Activated CD4-positive, alpha-beta T cell treated with anti-CD3 and anti-CD28 coated beads for 4 hours (primary cell): ENCODE measurements at regions not wholly inside any gene's neighbourhood (a gene's known extent, or its start where the extent isn't known, plus 50 kb on each side); places are given as distances from the start of the nearest gene placed in this dataset.
"Not testable (repeated sequence)": the region's sequence is repeated elsewhere in the genome, so short reads cannot be mapped to it uniquely, and the experiment has no call there.

Experiments used
- DNase-seq, 2 donors: peaks; one replicate each; pipeline ENCODE4 v3.0.0-alpha.2; 2020

- DNase-seq = no peak
Measured at GRCh38 chr4:85168234-85168834, 201.8 kb upstream of the WDFY3 start.

GRCh38 chr4:85170241-85170640 is 203.8 kb upstream of the WDFY3 start:
- DNase-seq = no peak

DNA sequence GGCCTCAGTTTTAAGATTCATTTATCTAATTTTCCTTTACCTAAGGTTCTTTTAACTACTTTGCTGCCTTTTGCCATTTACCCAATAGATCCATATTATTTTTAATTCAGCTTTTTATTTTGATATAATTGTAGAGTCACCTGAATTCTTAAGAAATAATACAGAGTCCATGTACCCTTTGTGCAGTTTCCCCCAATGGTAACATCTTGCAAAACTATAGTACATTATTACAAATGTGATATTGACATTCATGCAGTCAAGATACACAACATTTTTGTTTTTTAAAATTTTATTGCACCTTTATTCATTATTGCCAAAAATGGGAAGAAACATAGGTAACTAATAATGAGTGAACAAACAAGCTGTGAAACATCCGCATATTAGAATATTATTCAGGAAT is 208.7 kb upstream of the WDFY3 start:
- no peak for DNase-seq

DNA sequence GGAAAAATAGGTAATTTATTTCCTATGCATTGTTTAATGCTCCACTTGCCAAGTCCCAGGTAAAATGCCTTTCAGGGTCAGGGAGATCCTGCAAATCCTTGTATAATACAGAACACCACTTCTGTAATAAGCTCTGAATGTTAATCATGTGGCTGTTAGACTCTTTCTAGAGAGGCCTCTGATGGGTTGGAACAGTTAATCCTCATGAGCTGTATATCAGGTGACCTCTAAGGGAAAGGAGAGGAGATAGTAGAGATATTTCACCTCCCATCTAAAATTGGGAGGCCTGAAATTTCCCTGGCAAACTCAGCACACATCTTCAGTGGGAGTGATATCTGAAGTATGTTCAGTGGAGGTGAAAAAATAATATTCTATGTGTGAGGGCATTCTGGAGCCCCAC is 210.6 kb upstream of the WDFY3 start:
- no peak for DNase-seq

DNA sequence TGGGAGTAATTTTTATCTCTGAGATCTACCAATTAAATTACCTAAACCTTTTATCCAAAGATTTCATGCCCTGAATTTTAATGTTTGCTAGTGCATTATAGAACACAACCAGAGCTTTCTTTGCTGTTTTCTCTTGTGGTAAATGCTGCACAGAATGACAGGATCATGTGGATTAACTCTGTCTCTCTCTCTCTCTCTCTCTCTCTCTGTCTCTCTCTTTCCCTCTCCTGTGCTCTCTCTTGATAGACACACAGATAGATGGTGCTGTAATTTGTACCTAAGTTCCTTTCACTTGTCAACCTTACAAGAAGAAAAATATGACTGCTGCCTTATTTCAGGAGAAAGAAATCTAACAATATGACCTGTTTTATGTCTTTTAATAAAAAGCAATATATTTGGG is 211.2 kb upstream of the WDFY3 start:
- no peak for DNase-seq

GRCh38 chr4:85180533-85180932 is 214.0 kb upstream of the WDFY3 start:
- DNase-seq = no peak

- no peak for DNase-seq
Measured at GRCh38 chr4:85187106-85187505, 220.6 kb upstream of the WDFY3 start.

GRCh38 chr4:85196015-85196414 is 229.5 kb upstream of the WDFY3 start:
- DNase-seq = not testable (repeated sequence)

DNA sequence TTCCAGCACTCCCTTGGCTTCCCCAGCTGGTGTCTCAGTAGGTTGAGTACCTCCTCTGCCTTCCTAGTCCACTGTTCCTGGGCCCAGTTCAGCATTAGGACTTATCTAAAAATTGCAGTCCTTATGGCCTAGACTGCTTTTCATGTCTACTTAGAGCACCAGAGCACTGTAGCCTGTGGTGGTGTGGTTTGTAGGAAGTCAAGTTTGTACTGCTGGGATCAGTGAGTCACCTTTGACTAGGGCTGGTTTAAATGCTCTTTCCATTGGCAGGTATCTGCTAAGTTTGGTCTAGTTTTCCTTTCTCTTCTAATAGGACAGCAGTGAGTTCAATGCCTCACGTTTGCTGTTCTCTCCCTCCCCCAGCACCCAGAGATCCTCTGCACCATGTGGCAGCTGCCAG is 233.6 kb upstream of the WDFY3 start:
- DNase-seq = no peak

- no peak for DNase-seq
Measured at GRCh38 chr4:85209161-85209560, 242.7 kb upstream of the WDFY3 start.

DNA sequence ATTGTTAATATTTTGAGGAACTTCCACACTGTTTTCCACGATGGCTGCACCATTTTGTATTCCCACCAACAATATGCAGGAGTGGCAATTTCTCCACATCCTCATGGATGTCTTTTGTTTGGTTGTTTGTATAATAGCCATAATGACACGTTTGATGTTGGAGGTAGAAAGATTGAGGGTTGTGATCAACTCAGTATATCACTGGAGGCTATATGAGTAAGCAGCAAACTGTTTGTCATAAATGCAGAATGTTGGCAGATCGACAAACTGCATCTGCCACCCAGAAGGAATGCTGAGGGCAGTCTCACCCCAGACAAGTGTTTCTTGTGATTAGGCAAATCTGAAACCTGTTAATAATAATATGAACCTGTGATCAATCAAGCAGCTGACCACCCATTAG is 243.9 kb upstream of the WDFY3 start:
- DNase-seq = no peak

- not testable (repeated sequence) for DNase-seq
Measured at GRCh38 chr4:85216571-85216970, 250.1 kb upstream of the WDFY3 start.

GRCh38 chr4:85218756-85219155 is 252.3 kb upstream of the WDFY3 start:
- DNase-seq = no peak

GRCh38 chr4:85221606-85222005 is 253.3 kb upstream of the ARHGAP24 start:
- DNase-seq = no peak

- no peak for DNase-seq
Measured at GRCh38 chr4:85222561-85222960, 252.4 kb upstream of the ARHGAP24 start.

GRCh38 chr4:85228264-85228663 is 246.7 kb upstream of the ARHGAP24 start:
- DNase-seq = no peak

GRCh38 chr4:85233516-85233915 is 241.4 kb upstream of the ARHGAP24 start:
- DNase-seq = no peak

DNA sequence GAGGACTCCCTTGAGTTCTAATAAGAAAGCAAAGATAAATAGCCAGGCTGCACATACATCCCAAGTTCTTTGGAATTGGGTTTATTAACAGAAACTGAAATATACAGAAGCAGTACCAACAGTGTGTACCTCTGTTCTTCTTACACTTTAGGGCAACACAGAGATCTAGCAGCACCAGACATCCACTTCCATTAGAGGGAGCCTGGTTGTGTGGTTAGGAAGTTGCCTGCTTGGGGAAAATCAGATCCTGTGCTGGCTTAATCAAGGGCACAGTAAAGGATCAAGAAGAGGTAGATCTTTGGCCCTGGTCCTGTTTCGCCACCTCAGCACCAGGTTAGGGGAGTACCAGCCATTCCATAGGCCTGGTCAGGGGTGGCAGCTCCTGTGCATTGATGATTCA is 231.1 kb upstream of the ARHGAP24 start:
- no peak for DNase-seq

DNA sequence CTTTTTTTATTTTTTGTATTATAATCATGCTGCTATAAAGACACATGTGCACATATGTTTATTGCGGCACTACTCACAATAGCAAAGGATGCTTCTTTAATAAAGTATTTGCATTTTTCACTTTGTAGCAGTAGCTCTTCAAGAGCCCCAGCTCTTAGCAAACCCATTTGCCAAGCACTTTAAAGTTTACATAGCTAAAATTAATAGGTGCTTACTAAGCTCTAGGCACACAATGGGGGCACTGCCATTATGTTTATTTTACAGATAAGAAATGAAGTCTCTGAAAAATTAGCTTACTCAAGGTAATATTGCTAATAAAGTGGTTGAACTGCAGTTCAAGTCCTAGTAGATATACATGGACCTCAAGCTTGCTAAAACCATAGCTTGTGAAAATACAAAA is 230.3 kb upstream of the ARHGAP24 start:
- no peak for DNase-seq

- no peak for DNase-seq
Measured at GRCh38 chr4:85246055-85246454, 228.9 kb upstream of the ARHGAP24 start.

GRCh38 chr4:85250852-85251251 is 224.1 kb upstream of the ARHGAP24 start:
- DNase-seq = no peak

GRCh38 chr4:85257817-85258370 is 217.1 kb upstream of the ARHGAP24 start:
- DNase-seq = no peak

DNA sequence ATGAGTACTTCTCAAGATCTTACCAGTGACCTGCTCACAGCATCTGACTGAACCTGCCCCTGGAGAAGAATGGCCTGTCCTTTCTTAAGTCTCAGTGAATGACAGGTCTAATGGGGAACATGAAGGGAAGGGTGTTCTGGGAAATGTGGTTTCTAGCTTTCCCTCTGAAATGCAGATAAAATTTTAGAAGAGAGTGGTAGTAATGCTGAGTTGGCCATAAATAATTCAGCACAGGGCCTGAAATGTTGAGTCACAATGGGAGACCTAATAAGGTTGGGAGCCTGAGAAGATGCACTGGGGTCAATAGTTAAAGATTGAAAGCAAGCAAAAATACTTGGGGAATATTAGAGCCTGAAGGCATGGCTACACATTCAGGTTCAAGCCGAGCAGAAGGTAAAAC is 214.9 kb upstream of the ARHGAP24 start:
- DNase-seq = no peak

DNA sequence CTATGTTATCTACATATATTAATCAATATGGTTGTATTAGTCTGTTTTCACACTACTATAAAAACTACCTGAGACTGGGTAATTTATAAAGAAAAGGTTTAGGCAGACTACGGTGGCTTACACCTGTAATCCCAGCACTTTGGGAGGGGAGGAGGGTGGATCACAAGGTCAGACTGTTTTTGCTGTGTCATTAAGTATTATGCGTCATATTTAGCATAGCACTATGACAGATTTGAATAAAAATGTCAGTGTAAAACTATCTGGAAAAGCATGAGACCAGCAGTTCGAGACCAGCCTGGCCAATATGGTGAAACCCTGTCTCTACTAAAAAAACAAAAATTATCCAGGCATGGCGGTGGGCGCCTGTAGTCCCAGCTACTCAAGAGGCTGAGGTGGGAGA is 209.7 kb upstream of the ARHGAP24 start:
- no peak for DNase-seq

DNA sequence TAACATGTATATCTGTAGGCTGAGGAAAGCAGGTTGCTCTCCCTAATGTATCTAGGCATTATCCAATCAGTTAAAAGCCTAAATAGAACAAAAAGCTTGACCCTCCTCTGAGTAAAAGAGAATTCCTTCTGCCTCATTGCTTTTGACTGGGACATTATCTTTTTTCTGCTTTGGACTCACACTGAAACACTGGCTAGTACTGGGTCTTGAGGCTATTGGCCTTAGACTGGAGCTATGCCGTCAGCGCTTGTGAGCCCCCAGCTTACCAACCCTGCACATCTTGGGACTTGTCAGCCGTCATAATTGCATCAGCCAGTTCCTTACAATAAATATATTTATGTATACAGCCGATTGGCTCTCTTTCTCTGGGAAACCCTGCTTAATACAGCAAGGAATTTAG is 206.8 kb upstream of the ARHGAP24 start:
- DNase-seq = no peak
